GM12878 (cell line): ENCODE measurements at regions not wholly inside any gene's neighbourhood (a gene's known extent, or its start where the extent isn't known, plus 50 kb on each side); places are given as distances from the start of the nearest gene placed in this dataset.

ENCODE experiments used
- BRCA1 ChIP-seq: IDR thresholded peaks from 2 replicates; pipeline ENCODE4 v1.6.1; 2011; ENCODE audit warnings: low read depth, low read length, improper control_type of control experiment
- CREB1 ChIP-seq: IDR thresholded peaks from 2 replicates; pipeline ENCODE4 v1.6.1; 2012; ENCODE audit warnings: low read depth, mild to moderate bottlenecking, inconsistent platforms
- CTCF ChIP-seq, 3 experiments: IDR thresholded peaks in 2 of 3; conservative IDR thresholded peaks in 1 of 3; 2 replicates each; pipeline ENCODE4 v1.5.1; 2011; ENCODE audit warnings: low read depth in 3 of 3, low read length in 3 of 3, mild to moderate bottlenecking in 3 of 3, control low read depth in 2 of 3, moderate library complexity in 2 of 3, inconsistent platforms in 1 of 3, mixed read lengths in 1 of 3; ENCODE audit not compliant: control insufficient read depth in 2 of 3, insufficient read depth in 1 of 3; ENCODE audit errors: extremely low read depth in 1 of 3
- DPF2 ChIP-seq: fragments of 450-650 bp; IDR thresholded peaks from 2 replicates; pipeline ENCODE4 v1.6.1; 2017; ENCODE audit warnings: mild to moderate bottlenecking
- E2F4 ChIP-seq: IDR thresholded peaks from 2 replicates; pipeline ENCODE4 v1.6.1; 2012; ENCODE audit warnings: low read depth, low read length, improper control_type of control experiment
- ESRRA ChIP-seq: IDR thresholded peaks from 2 replicates; pipeline ENCODE4 v1.6.1; 2012; ENCODE audit warnings: mild to moderate bottlenecking, low read length, improper control_type of control experiment
- ETV6 ChIP-seq, 2 experiments: fragments of 450-650 bp in 1 of 2; IDR thresholded peaks in 1 of 2; conservative IDR thresholded peaks in 1 of 2; 2 replicates each; pipeline ENCODE4 v1.6.1; 2014; ENCODE audit warnings: antibody characterized with exemption in 1 of 2, borderline replicate concordance in 1 of 2, low read depth in 1 of 2, mild to moderate bottlenecking in 1 of 2, moderate library complexity in 1 of 2
- FOXM1 ChIP-seq: IDR thresholded peaks from 2 replicates; pipeline ENCODE4 v1.6.1; 2012; ENCODE audit warnings: low read depth, mild to moderate bottlenecking, inconsistent platforms, low read length, moderate library complexity
- KDM1A ChIP-seq: fragments of 200-600 bp; sonication (generic); IDR thresholded peaks from 2 replicates; pipeline ENCODE4 v1.6.1; 2016; ENCODE audit warnings: borderline replicate concordance
- MXI1 ChIP-seq: fragments of 150-350 bp; IDR thresholded peaks from 2 replicates; pipeline ENCODE4 v1.6.1; 2011; ENCODE audit warnings: low read depth, mild to moderate bottlenecking, inconsistent platforms, low read length, improper control_type of control experiment
- POLR2AphosphoS2 ChIP-seq: IDR thresholded peaks from 2 replicates; pipeline ENCODE4 v1.6.1; 2011; ENCODE audit warnings: low read depth, mild to moderate bottlenecking, low read length, improper control_type of control experiment, moderate library complexity
- RAD21 ChIP-seq: IDR thresholded peaks from 2 replicates; pipeline ENCODE4 v1.6.1; 2011; ENCODE audit warnings: mild to moderate bottlenecking, low read depth, low read length, moderate library complexity; ENCODE audit not compliant: insufficient read depth
- SP1 ChIP-seq: IDR thresholded peaks from one replicate; pipeline ENCODE4 v1.6.1; 2011; ENCODE audit warnings: low read depth, low read length
- SRF ChIP-seq, 2 experiments: IDR thresholded peaks; 2 replicates each; pipeline ENCODE4 v1.6.1; 2011; ENCODE audit warnings: low read depth in 2 of 2, low read length in 2 of 2, mild to moderate bottlenecking in 1 of 2, moderate library complexity in 1 of 2
- SUZ12 ChIP-seq: fragments of 200-600 bp; sonication (generic); IDR thresholded peaks from one replicate; pipeline ENCODE4 v1.6.1; 2018; ENCODE audit warnings: antibody characterized with exemption, mild to moderate bottlenecking; ENCODE audit not compliant: unreplicated experiment
- TCF7 ChIP-seq: IDR thresholded peaks from 2 replicates; pipeline ENCODE4 v1.6.1; 2014; ENCODE audit warnings: antibody characterized with exemption, borderline replicate concordance
- USF1 ChIP-seq: IDR thresholded peaks from 2 replicates; pipeline ENCODE4 v1.6.1; 2011; ENCODE audit warnings: borderline replicate concordance, low read depth, mild to moderate bottlenecking, moderate library complexity, mixed read lengths, low read length; ENCODE audit not compliant: insufficient read depth; ENCODE audit errors: extremely low read length
- YY1 ChIP-seq: IDR thresholded peaks from 2 replicates; pipeline ENCODE4 v1.6.1; 2011; ENCODE audit warnings: low read depth, mild to moderate bottlenecking, low read length
- ZBTB4 ChIP-seq: fragments of 450-650 bp; formaldehyde crosslinking; IDR thresholded peaks from 2 replicates; pipeline ENCODE4 v1.4.0; 2022; ENCODE audit warnings: mild to moderate bottlenecking, moderate library complexity

GRCh38 chr1:235012436-235013210 lies 116.0 kb downstream of the TOMM20 start (continued):
- TF ChIP-seq CTCF (IDR thresholded peaks at IDR 0.05 in 2 of 3, conservative IDR thresholded peaks at IDR 0.05 in 1 of 3; ENCODE audit: control insufficient read depth in 2 of 3, extremely low read depth in 1 of 3, insufficient read depth in 1 of 3, low read depth in 3 of 3, low read length in 3 of 3) = 0 out of 6 replicates have a peak, but pooled peaks of 1 of the 3 experiments have one; percentile 17
- TF ChIP-seq TCF7 = no peak
- TF ChIP-seq USF1 = no peak
- TF ChIP-seq CREB1 = no peak
- TF ChIP-seq MXI1 = no peak
- no peak for TF ChIP-seq KDM1A
- no peak for TF ChIP-seq RAD21
- TF ChIP-seq ESRRA = no peak
- no peak for TF ChIP-seq BRCA1
- no peak for TF ChIP-seq ETV6 (conservative IDR thresholded peaks at IDR 0.05 in 1 of 2, IDR thresholded peaks at IDR 0.05 in 1 of 2; ENCODE audit: borderline replicate concordance in 1 of 2, low read depth in 1 of 2)
- no peak for TF ChIP-seq E2F4
- TF ChIP-seq ZBTB4 = 0 out of 2 replicates have a peak, but pooled peaks have one; percentile 34
- TF ChIP-seq POLR2AphosphoS2 = no peak
- TF ChIP-seq FOXM1 = no peak
- TF ChIP-seq SRF (IDR thresholded peaks at IDR 0.05; ENCODE audit: low read depth in 2 of 2, low read length in 2 of 2) = no peak
- TF ChIP-seq DPF2 = no peak
- no peak for TF ChIP-seq YY1
- no peak for TF ChIP-seq SUZ12
- no peak for TF ChIP-seq SP1
